Sigmoid colon (tissue), 6 donors: ENCODE measurements at regions not wholly inside any gene's neighbourhood (a gene's known extent, or its start where the extent isn't known, plus 50 kb on each side); places are given as distances from the start of the nearest gene placed in this dataset.

Experiments
- DNase-seq: peaks from one replicate; pipeline ENCODE4 v3.0.0-alpha.2; 2019
- H3K27ac ChIP-seq, 4 donors: fragments of 200-600 bp; sonication (generic); one replicate each; pipeline ENCODE4 v1.5.1; 2016 to 2019; ENCODE audit warnings: mild to moderate bottlenecking in 1 of 4
- H3K27me3 ChIP-seq, 3 donors: fragments of 200-600 bp; sonication (generic); one replicate each; pipeline ENCODE4 v1.5.1; 2019; ENCODE audit warnings: mild to moderate bottlenecking in 1 of 3
- H3K36me3 ChIP-seq, 4 donors: fragments of 200-600 bp; sonication (generic); one replicate each; pipeline ENCODE4 v1.5.1; 2016 to 2019
- H3K4me1 ChIP-seq, 4 donors: fragments of 200-600 bp; sonication (generic); one replicate each; pipeline ENCODE4 v1.5.1; 2017 to 2019
- H3K4me3 ChIP-seq, 4 donors: fragments of 200-600 bp; sonication (generic); one replicate each; pipeline ENCODE4 v1.5.1; 2017 to 2019; ENCODE audit warnings: mild to moderate bottlenecking in 2 of 4, moderate library complexity in 1 of 4
- H3K9me3 ChIP-seq, 4 donors: fragments of 200-600 bp in 3 of 4; sonication (generic) in 3 of 4; one replicate each; pipeline versions ENCODE4 v1.5.1 to v1.6.1; 2013 to 2019
- EP300 ChIP-seq, 4 donors: sonication (generic); formaldehyde crosslinking; IDR thresholded peaks; one replicate each; pipeline ENCODE4 v1.6.1; 2017; ENCODE audit warnings: antibody characterized with exemption in 4 of 4
- POLR2A ChIP-seq, 2 donors: fragments of 450-650 bp; IDR thresholded peaks; one replicate each; pipeline ENCODE4 v1.6.1; 2016; ENCODE audit warnings: antibody characterized with exemption in 2 of 2, mild to moderate bottlenecking in 2 of 2, moderate library complexity in 2 of 2
- POLR2AphosphoS5 ChIP-seq, 4 donors: sonication (generic); formaldehyde crosslinking; IDR thresholded peaks; one replicate each; pipeline ENCODE4 v1.6.1; 2017; ENCODE audit warnings: antibody characterized with exemption in 4 of 4
- WGBS, 2 donors: extraction: QIAGEN DNeasy Blood & Tissue Kit; methylation state at CpG; one replicate each; pipeline ENCODE4 v1.1.7; 2013; 5-methylcytosine and 5-hydroxymethylcytosine counted together
- intact Hi-C: fragments of 100-400 bp; cut with DNase I; formaldehyde crosslinking; loops from one replicate; pipeline ENCODE4 v1.15.1; 2023
- TF ChIP-seq, protein P1 (sequence below), 4 experiments: fragments of 450-650 bp in 3 of 4; fragments of 200-600 bp in 1 of 4; IDR thresholded peaks; one replicate each; pipeline ENCODE4 v1.5.1; 2016 to 2019; ENCODE audit warnings: antibody characterized with exemption in 4 of 4, mild to moderate bottlenecking in 3 of 4, moderate library complexity in 2 of 4
- donor health status: healthy with polysubstance abuse.
- donor health status: healthy.

DNA sequence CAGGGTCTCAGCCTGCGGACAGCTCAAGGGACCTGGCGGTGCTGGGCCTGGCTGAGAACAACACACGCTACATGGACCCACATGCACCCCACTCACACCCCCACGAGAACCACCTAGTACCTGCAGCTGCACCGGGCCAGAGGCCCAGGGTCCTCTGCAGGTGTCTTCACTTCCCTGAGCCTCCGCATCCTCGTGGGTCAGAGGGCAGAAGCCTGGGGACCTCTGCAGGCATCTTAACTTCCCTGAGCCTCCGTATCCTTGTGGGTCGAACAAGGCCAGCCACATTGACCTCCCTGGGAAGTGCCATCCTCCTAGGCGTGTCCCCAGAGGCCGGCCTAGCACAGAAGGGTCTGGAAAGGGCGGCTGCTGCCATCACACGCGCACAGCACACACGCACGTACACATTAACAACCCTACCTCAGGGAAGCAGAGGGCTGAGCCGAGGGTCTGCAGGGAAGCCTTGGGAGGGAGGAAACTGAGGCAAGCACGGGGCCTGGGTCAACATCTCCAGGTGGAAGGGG lies 62.5 kb upstream of the HPCAL1 start:
- no peaks in the 10 kb centered on the region for H3K9me3 ChIP-seq
- H3K27ac ChIP-seq: no peak overlapping the region
- H3K4me1 ChIP-seq: no peaks in the 10 kb centered on the region
- no peaks in the 10 kb centered on the region for H3K36me3 ChIP-seq
- peak; percentile 56 for DNase-seq
- intact Hi-C loops: no loop called here
- H3K4me3 ChIP-seq: no peak overlapping the region
- no peaks in the 10 kb centered on the region for H3K27me3 ChIP-seq
- WGBS, 2 donors: 91 to 92% methylated on average over 18 of the region's 18 CpGs
- TF ChIP-seq EP300 (IDR thresholded peaks at IDR 0.05) (no peak), POLR2AphosphoS5 (IDR thresholded peaks at IDR 0.05) (no peak), POLR2A (IDR thresholded peaks at IDR 0.05) (no peak)
- TF ChIP-seq, protein P1, sequence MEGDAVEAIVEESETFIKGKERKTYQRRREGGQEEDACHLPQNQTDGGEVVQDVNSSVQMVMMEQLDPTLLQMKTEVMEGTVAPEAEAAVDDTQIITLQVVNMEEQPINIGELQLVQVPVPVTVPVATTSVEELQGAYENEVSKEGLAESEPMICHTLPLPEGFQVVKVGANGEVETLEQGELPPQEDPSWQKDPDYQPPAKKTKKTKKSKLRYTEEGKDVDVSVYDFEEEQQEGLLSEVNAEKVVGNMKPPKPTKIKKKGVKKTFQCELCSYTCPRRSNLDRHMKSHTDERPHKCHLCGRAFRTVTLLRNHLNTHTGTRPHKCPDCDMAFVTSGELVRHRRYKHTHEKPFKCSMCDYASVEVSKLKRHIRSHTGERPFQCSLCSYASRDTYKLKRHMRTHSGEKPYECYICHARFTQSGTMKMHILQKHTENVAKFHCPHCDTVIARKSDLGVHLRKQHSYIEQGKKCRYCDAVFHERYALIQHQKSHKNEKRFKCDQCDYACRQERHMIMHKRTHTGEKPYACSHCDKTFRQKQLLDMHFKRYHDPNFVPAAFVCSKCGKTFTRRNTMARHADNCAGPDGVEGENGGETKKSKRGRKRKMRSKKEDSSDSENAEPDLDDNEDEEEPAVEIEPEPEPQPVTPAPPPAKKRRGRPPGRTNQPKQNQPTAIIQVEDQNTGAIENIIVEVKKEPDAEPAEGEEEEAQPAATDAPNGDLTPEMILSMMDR (IDR thresholded peaks at IDR 0.05): no peak

DNA sequence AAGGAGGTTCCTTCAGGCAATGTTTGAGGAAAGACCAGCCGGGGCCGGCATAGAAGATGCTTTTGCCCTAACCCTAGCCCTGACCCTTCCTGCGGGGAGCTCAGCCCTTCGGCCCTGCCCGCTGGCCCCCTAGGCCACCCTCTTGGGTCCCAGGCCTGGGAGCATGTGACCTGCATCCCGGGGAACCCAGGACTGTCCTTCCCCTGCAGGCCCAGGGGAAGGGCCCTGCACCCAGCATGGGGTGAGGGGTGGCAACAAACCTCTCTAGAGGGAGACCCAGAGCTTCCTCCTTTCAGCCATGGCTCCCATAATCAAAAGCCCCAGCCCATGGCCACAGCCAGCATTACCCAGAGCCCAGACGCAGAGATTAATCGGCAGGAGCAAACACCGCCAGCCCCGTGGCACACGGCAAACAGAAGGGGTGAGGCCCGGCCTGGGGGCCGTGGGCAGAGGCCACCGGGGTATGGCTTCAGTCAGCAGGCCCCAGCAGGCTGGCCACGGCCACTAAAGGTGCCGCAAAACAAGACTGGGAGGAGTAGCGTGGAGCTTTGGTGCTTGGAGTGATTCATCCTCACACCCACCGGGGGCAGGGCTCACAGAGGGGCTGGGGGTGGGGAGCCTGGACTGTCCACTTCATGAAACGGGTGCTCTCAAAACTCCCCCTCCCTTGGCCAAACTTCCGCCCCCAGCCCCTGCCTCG lies 61.6 kb upstream of the HPCAL1 start:
- no peaks in the 10 kb centered on the region for H3K9me3 ChIP-seq
- H3K36me3 ChIP-seq: no peaks in the 10 kb centered on the region
- H3K27ac ChIP-seq: no peak overlapping the region
- peak; percentile 44 for DNase-seq
- H3K27me3 ChIP-seq: no peaks in the 10 kb centered on the region
- 91 to 93% methylated on average over 21 of the region's 21 CpGs for WGBS, 2 donors
- intact Hi-C loops: no loop called here
- no peak overlapping the region for H3K4me3 ChIP-seq
- TF ChIP-seq, protein P1 (IDR thresholded peaks at IDR 0.05): no peak
- no peak for TF ChIP-seq POLR2A (IDR thresholded peaks at IDR 0.05)
- no peak for TF ChIP-seq POLR2AphosphoS5 (IDR thresholded peaks at IDR 0.05)
- no peak for TF ChIP-seq EP300 (IDR thresholded peaks at IDR 0.05)
- H3K4me1 ChIP-seq: no peaks in the 10 kb centered on the region

DNA sequence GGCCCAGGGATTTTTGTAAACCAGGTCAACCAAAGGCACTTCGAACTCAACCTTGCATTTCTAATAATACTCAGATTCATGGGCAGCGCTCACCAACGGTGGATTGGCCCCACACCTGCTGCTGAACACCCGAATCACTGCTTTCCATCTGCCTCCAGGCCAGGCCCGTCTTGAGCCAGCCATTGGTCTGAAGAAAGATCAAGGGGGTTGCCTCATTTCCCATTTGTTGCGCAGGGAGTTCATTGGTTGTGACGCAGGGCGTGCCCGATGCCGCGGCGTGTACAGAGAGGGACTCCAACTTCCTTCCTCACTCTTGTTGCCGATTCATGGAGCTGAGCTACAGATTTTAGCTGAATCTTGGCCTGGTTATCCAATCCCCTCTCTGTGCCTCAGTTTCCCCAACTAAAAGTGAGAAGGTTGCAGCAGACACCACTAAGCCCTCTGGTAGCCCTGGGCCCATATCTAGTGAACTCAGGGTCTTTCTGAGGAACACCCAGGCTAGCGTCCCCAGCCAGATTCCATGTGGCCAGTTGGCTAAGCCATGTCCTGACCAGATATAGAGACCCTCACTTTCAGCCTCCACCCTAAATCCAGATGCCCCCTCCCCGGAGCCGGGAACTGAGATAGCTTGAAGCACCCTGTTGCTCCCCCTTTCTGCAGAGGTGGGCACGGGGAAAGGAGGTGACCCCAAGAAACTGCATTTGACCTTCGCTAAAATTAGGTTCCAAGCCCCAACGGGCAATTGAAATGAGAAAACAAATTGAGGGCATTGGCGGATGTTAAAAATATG lies 60.9 kb upstream of the HPCAL1 start:
- no peaks in the 10 kb centered on the region for H3K27me3 ChIP-seq
- no peaks in the 10 kb centered on the region for H3K36me3 ChIP-seq
- intact Hi-C loops: no loop called here
- no peaks in the 10 kb centered on the region for H3K4me1 ChIP-seq
- H3K4me3 ChIP-seq: no peak overlapping the region
- TF ChIP-seq POLR2A (IDR thresholded peaks at IDR 0.05) (no peak), POLR2AphosphoS5 (IDR thresholded peaks at IDR 0.05) (no peak), EP300 (IDR thresholded peaks at IDR 0.05) (no peak)
- TF ChIP-seq, protein P1 (IDR thresholded peaks at IDR 0.05): no peak
- H3K27ac ChIP-seq: no peak overlapping the region
- peak; percentile 60 for DNase-seq
- 93 to 95% methylated on average over 20 of the region's 20 CpGs for WGBS, 2 donors
- no peaks in the 10 kb centered on the region for H3K9me3 ChIP-seq

DNA sequence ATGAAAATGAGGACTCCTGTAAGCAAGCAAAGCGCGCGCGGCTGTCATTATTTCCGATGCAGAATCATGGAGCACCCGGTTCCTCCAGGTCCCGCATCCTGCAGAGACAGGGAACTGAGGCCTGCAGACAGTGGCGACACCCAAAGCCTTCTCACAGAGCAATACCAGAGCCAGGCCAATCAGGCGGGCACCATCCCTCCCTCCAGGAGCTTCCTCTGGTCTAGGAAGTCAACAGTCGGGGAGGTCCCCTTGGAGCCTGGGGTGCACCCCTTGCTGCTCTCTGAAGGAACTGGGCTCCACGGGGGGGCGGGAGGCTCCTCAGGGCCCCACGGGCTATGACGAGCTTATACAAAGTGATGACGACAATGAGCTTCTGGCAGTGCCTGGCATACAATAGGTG lies 60.3 kb upstream of the HPCAL1 start:
- Histone ChIP-seq H3K27ac (no peak overlapping the region), H3K36me3 (no peaks in the 10 kb centered on the region), H3K27me3 (no peaks in the 10 kb centered on the region), H3K9me3 (no peaks in the 10 kb centered on the region), H3K4me3 (no peak overlapping the region), H3K4me1 (no peaks in the 10 kb centered on the region)
- TF ChIP-seq EP300 (IDR thresholded peaks at IDR 0.05) (no peak), POLR2AphosphoS5 (IDR thresholded peaks at IDR 0.05) (no peak), POLR2A (IDR thresholded peaks at IDR 0.05) (no peak)
- TF ChIP-seq, protein P1 (IDR thresholded peaks at IDR 0.05): no peak
- WGBS, 2 donors: 92 to 95% methylated on average over 15 of the region's 15 CpGs
- peak; percentile 28 for DNase-seq
- intact Hi-C loops: no loop called here
